ENCODE measurements at regions not wholly inside any gene's neighbourhood (a gene's known extent, or its start where the extent isn't known, plus 50 kb on each side); places are given as distances from the start of the nearest gene placed in this dataset.

DNA sequence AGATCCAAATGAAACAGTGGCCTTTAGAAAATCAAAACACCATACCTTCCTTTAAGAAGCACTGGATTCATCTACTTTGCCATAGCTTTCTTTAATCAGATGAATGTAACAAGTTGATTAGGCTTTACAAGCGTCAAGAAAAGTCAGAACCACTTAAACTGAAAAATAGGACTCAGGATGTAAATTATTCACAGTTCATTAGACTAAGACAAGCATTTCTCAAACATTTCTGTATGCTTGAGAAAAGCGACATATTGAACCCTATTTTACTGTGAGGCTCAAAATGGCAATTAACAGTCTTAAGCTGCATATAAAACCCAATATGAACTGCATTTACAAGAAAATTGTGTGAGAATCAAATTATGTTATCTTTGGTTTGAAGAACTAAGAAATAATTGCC is 256.7 kb upstream of the SNX7 start:
- no peaks in the 10 kb centered on the region for H3K36me3 ChIP-seq (replicated peaks in 1 of 2; ENCODE audit: control insufficient read depth in 1 of 2, insufficient read depth in 2 of 2, low read length in 2 of 2)
- Mint-ChIP-seq H3K9me3 (no peaks in the 10 kb centered on the region), H3K36me3 (no peaks in the 10 kb centered on the region), H3K27ac (no peak overlapping the region), H3K27me3 (ENCODE audit: low read depth in 3 of 3) (peaks cover 0 to 4% (median 0%) of the 10 kb centered on the region in 3 donors), H3K4me1 (peaks cover 29% of the 10 kb centered on the region), H3K4me3 (no peak overlapping the region)
- peak overlapping the region; percentile 56 for H2AFZ ChIP-seq (ENCODE audit: insufficient read depth, low read depth, low read length, poor library complexity, severe bottlenecking)
- DNase-seq, result no peak
- TF ChIP-seq, protein P1, sequence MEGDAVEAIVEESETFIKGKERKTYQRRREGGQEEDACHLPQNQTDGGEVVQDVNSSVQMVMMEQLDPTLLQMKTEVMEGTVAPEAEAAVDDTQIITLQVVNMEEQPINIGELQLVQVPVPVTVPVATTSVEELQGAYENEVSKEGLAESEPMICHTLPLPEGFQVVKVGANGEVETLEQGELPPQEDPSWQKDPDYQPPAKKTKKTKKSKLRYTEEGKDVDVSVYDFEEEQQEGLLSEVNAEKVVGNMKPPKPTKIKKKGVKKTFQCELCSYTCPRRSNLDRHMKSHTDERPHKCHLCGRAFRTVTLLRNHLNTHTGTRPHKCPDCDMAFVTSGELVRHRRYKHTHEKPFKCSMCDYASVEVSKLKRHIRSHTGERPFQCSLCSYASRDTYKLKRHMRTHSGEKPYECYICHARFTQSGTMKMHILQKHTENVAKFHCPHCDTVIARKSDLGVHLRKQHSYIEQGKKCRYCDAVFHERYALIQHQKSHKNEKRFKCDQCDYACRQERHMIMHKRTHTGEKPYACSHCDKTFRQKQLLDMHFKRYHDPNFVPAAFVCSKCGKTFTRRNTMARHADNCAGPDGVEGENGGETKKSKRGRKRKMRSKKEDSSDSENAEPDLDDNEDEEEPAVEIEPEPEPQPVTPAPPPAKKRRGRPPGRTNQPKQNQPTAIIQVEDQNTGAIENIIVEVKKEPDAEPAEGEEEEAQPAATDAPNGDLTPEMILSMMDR (IDR thresholded peaks at IDR 0.05), result no peak
- H3K9me3 ChIP-seq (replicated peaks in 1 of 2; ENCODE audit: control insufficient read depth in 1 of 2, insufficient read depth in 1 of 2, low read length in 2 of 2), result no peaks in the 10 kb centered on the region
- no CpG with 5 or more reads among the region's 2 CpGs for WGBS (ENCODE audit: insufficient coverage)
- H3K4me2 ChIP-seq (replicated peaks; ENCODE audit: extremely low read depth, low read length, poor library complexity, severe bottlenecking), result peak overlapping the region; percentile 52
- H3K79me2 ChIP-seq (ENCODE audit: insufficient read depth, low read length), result no peaks in the 10 kb centered on the region
- no peaks in the 10 kb centered on the region for H3K27me3 ChIP-seq (ENCODE audit: control insufficient read depth in 2 of 2, insufficient read depth in 2 of 2, low read length in 2 of 2)
- H3K9ac ChIP-seq (ENCODE audit: insufficient read depth, low read length, poor library complexity, severe bottlenecking), result no peak overlapping the region
- peaks cover 19 to 26% of the 10 kb centered on the region in 2 donors for H3K4me1 ChIP-seq (ENCODE audit: control insufficient read depth in 1 of 2, insufficient read depth in 2 of 2, low read length in 2 of 2)
- H3K4me3 ChIP-seq (replicated peaks in 1 of 3; ENCODE audit: low read depth in 2 of 3, low read length in 3 of 3), result no peak overlapping the region
- intact Hi-C loops (cut with micrococcal nuclease), result no loop called here
- H3K27ac ChIP-seq (ENCODE audit: low read depth in 1 of 2, low read length in 2 of 2), result no peak overlapping the region
- no peaks in the 10 kb centered on the region for H4K20me1 ChIP-seq (ENCODE audit: insufficient read depth, low read length)

DNA sequence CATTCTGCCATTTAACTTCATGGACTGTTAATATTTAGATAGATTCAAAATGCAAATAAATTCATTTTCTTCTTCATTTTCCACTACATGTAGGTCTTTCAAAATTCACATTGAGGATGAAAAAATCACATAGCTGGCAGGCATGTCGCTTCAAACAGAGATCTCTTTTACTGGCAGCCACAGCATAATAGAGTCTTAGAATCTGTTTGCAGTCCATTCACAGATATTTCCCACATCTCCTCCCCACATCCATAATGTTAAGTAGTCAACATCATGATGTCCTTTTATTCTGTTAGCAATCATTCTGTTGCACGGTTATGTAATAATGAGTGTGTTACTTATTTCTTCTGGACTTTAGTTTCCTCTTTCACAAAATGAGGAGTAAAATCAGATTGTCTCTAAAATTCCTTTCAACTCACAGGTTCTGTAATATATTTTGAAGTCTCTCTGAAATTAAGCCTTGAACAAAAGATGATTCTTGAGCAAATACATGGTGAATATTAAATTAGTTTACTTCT is 257.5 kb upstream of the SNX7 start:
- Mint-ChIP-seq H3K36me3 (no peaks in the 10 kb centered on the region), H3K27ac (peak overlapping the region in 2 of 7 donors; percentile 10 to 63), H3K4me3 (peak overlapping the region in 1 of 2 donors; percentile 66), H3K4me1 (peaks cover 29% of the 10 kb centered on the region), H3K9me3 (no peaks in the 10 kb centered on the region), H3K27me3 (ENCODE audit: low read depth in 3 of 3) (peaks cover 0 to 4% (median 0%) of the 10 kb centered on the region in 3 donors)
- H3K4me3 ChIP-seq (replicated peaks in 1 of 3; ENCODE audit: low read depth in 2 of 3, low read length in 3 of 3), result peak overlapping the region in 1 of 3 experiments; percentile 47
- peak overlapping the region; percentile 56 for H2AFZ ChIP-seq (ENCODE audit: insufficient read depth, low read depth, low read length, poor library complexity, severe bottlenecking)
- peak in 2 of 3 donors; percentile 3 to 4 for DNase-seq
- no peaks in the 10 kb centered on the region for H3K9me3 ChIP-seq (replicated peaks in 1 of 2; ENCODE audit: control insufficient read depth in 1 of 2, insufficient read depth in 1 of 2, low read length in 2 of 2)
- peak overlapping the region in 1 of 2 donors; percentile 42 for H3K27ac ChIP-seq (ENCODE audit: low read depth in 1 of 2, low read length in 2 of 2)
- peaks cover 19 to 26% of the 10 kb centered on the region in 2 donors for H3K4me1 ChIP-seq (ENCODE audit: control insufficient read depth in 1 of 2, insufficient read depth in 2 of 2, low read length in 2 of 2)
- 86% methylated on average over 1 of the region's 2 CpGs for WGBS (ENCODE audit: insufficient coverage)
- H4K20me1 ChIP-seq (ENCODE audit: insufficient read depth, low read length), result no peaks in the 10 kb centered on the region
- intact Hi-C loops (cut with micrococcal nuclease), result no loop called here
- TF ChIP-seq, protein P1 (IDR thresholded peaks at IDR 0.05), result no peak
- H3K79me2 ChIP-seq (ENCODE audit: insufficient read depth, low read length), result no peaks in the 10 kb centered on the region
- H3K9ac ChIP-seq (ENCODE audit: insufficient read depth, low read length, poor library complexity, severe bottlenecking), result no peak overlapping the region
- H3K36me3 ChIP-seq (replicated peaks in 1 of 2; ENCODE audit: control insufficient read depth in 1 of 2, insufficient read depth in 2 of 2, low read length in 2 of 2), result no peaks in the 10 kb centered on the region
- H3K27me3 ChIP-seq (ENCODE audit: control insufficient read depth in 2 of 2, insufficient read depth in 2 of 2, low read length in 2 of 2), result no peaks in the 10 kb centered on the region
- H3K4me2 ChIP-seq (replicated peaks; ENCODE audit: extremely low read depth, low read length, poor library complexity, severe bottlenecking), result peak overlapping the region; percentile 52
